Bone marrow (tissue), 2 donors: ENCODE measurements at regions not wholly inside any gene's neighbourhood (a gene's known extent, or its start where the extent isn't known, plus 50 kb on each side); places are given as distances from the start of the nearest gene placed in this dataset.

Experiments used
- DNase-seq, 2 donors: peaks; one replicate each; lab custom pipeline; 2025; lab: John Stamatoyannopoulos, UW

DNA sequence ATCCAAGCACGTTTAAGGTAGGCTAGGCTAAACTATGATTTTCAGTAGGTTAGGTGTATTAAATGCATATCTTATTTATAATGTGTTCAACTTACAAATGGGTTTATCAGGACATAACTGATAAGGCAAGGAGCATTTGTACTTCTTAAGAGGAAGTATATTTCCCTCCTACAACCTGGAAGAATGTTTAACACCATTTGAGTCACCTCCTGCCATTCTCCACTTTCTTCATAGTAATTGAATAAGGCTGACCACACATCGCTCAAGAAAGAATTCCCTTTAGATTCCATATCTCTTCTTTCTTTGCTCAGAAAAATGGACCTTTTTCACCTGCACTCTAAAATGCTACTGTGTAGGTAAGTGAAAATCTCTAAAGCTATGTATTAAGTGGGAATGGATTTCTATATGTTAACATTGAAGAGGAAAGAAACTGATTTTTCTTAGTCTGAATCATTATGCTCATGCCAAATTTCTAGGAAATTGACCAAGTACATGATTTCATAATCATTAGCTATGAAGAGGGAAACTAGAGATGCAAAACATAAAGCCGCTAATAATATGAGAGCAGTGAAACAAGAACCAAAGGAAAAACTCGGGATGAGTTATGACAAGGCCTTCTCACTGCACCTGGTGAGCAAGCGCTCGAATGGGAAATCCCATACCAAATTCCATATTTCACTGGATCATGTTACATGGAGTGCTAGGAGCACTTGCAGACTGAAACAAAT lies 210.4 kb downstream of the ALDH8A1 start:
- no peak for DNase-seq

GRCh38 chr6:134738211-134738885 lies 211.6 kb downstream of the ALDH8A1 start:
- DNase-seq = no peak

DNA sequence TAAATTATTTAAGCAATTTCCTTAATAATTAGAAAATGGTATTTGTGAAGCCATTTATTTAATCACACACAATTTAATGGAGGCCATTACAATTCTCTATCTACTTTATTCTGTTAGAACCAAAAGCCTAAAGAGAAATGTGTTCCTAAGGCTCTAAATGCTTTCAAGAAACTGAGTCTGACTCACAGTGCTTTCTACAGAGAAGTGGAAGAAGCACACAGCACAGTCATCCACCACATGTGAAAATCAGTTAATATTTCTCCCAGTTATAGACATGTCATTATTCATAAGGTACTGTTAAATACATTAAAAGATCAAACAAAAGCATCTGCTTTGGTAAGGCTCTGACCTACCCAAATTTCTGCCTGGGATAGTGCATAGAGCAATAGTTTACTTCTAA lies 214.4 kb downstream of the ALDH8A1 start:
- DNase-seq = no peak

DNA sequence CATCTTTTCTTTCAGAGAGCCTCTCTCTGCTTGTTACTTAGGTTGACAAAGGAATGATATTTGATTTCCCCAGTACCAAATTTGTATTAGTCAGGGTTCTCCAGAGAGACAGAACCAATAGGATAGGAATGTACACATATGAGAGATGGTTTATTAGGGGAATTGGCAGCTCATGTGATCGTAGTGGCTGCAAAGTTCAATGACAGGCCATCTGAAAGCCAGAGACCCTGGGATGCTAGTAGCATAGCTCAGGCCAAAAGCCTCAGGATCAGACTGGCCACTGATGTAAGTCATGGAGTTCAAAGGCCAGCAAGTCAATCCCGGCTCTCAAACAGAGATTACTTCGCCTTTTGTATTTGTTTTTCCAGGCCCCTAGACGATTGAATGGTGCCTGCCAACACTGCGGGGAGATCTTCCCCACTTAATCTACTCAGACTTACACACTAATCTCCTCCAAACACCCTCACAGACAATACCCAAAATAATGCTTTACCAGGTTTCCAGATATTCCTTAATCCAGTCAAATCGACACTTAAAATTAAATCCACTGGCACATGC lies 215.5 kb downstream of the ALDH8A1 start:
- no peak for DNase-seq

GRCh38 chr6:134733801-134734200 lies 216.1 kb downstream of the ALDH8A1 start:
- no peak for DNase-seq

- DNase-seq = no peak
These were observed 217.1 kb downstream of the ALDH8A1 start for GRCh38 chr6:134732763-134733162.

DNA sequence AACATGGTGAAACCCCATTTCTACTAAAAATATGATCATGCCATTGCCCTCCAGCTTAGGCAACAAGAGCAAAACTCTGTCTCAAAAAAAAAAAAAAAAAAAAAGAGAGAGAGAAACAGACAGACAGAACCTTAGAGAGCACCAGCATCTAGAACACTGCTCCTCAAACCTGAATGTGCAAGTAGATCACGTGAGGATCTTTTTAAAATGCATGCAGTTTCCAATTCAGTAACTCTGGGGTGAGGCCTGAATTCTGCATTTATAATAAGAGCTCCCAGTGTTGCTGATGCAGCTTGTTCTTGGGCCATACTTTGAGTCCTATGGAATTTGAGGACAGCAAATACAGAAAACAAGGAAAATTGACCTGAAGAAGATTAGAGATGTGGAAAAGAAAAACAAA lies 218.3 kb downstream of the ALDH8A1 start:
- DNase-seq = no peak

- DNase-seq = no peak
These were observed 219.9 kb downstream of the ALDH8A1 start for GRCh38 chr6:134730013-134730412.

GRCh38 chr6:134729561-134729960 lies 220.3 kb downstream of the ALDH8A1 start:
- no peak for DNase-seq

GRCh38 chr6:134727081-134727480 lies 222.8 kb downstream of the ALDH8A1 start:
- DNase-seq = no peak

- no peak for DNase-seq
These were observed 224.3 kb downstream of the ALDH8A1 start for GRCh38 chr6:134725590-134725989.

GRCh38 chr6:134724771-134725340 lies 225.0 kb downstream of the ALDH8A1 start:
- peak in 1 of 2 donors; percentile 33 for DNase-seq

DNA sequence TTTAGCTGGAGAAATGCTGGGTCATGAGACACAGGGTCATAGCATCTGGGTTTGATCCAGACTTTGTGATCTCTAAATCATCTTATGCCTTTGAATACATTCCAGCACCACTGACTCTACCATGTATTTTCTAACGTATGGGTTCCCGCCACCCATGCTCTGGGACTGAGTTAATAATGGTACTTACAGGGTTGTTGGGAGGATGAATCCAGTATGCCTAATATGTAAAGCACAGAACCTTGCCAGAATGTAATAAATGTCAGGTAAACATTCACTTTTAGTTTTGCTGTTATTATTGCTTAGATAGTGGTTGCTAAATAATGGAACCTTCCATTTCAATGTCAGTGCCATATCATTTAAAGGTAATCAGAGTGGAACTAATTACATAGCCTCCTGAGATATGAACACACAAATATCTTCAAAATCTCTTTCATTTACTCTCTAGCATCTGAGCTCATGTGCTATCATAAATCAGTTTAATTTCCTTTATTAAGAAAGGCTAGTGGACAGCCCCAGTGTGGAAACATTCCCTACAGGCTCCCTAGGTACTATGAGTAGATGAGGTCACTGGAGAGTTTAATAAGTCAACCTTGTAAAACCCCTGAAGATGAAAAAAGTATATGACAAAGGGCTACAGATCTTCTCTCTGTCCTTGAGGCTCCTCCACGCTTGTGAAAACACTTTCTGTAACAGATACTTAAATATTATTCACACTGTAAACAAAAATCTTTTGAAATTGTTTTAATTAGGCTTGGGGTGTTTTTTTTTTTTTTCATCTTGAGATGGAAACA lies 226.6 kb downstream of the ALDH8A1 start:
- DNase-seq = no peak

- no peak for DNase-seq
These were observed 227.6 kb downstream of the ALDH8A1 start for GRCh38 chr6:134722200-134722870.

- DNase-seq = no peak
These were observed 228.9 kb downstream of the ALDH8A1 start for GRCh38 chr6:134721060-134721405.

DNA sequence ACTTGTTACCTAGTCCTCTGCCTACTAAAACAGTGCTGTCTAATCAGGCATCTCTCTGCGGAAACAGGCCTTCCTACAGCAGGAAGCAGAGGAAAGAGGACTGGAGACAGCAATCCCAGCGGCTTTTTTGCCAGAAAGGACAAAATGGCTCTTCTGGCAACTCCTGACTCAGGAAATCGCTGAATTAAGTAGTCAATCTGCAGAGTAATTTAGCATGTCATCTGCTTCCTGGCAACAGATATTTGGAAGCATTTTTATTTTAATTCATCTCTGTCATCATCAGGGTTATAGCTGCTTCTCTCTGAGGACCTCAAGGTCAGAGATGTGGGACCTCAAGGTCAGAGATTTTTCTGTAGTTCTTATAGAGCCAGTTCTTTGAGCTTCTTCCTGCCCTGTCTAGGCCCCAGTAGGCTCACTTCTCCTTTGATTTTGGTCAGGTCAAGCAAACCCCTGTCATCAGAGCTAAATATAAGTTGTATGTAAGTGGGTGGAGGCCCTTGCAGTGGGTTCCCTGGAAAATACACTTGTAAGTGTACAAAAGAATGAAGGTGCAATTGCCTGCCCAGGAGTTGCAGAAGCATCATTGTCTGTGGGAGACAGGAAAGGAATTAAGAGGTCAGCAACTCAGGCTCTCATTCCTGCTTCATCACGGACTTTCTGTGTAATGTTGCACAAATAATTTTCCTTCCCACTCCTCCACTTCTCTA lies 229.4 kb downstream of the ALDH8A1 start:
- peak in 1 of 2 donors; percentile 12 for DNase-seq

DNA sequence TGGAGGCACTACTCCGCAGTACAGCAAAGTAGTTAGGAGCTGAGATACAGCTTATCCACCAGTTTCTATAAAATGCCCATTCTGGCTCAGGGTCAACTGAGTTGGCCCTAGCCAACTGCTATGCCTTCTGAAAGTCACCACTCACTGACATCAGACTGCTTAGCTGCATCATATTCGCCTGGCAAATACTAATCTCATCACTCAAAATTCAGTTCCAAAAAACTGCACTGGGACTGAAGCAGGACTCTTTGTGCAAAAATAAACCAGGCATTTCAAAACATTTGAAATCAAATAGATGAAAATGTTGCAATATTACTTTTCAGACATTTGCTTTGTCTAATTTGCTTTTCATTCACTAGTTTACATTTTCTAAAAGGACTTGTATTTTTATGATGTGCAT lies 230.0 kb downstream of the ALDH8A1 start:
- no peak for DNase-seq

GRCh38 chr6:134719286-134719685 lies 230.6 kb downstream of the ALDH8A1 start:
- DNase-seq = no peak

DNA sequence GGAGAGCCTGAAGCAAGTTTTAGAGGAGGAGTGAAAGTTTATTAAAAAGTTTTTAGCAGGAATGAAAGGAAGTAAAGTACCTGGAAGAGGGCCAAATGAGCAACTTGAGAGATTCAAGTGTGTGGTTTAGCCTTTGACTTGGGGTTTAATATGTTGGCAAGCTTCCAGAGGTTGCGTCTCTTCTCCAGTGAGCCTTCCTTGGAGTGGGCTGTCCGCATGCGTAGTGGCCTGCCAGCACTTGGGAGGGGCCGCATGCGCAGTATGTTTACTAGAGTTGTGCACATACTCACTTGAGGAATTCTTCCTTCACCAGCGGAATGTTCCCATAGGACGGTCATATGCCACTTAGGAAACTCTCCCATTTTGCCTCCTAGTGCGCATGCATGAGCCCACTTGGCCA lies 235.2 kb downstream of the ALDH8A1 start:
- no peak for DNase-seq

- DNase-seq = no peak
These were observed 235.8 kb downstream of the ALDH8A1 start for GRCh38 chr6:134714113-134714512.

- DNase-seq = no peak
These were observed 237.6 kb downstream of the ALDH8A1 start for GRCh38 chr6:134712311-134712710.
